NCI-H1092 treated with DMSO at 0.1 percent for 48 hours (cell line): ENCODE measurements at regions not wholly inside any gene's neighbourhood (a gene's known extent, or its start where the extent isn't known, plus 50 kb on each side); places are given as distances from the start of the nearest gene placed in this dataset.
A peak's percentile ranks its signal among the peaks of the same experiment; 100 is the strongest.
"Not testable (repeated sequence)": the region's sequence is repeated elsewhere in the genome, so short reads cannot be mapped to it uniquely, and the experiment has no call there.

Source experiments
- DNase-seq: peaks from one replicate; lab custom pipeline; 2025; lab: John Stamatoyannopoulos, UW

- DNase-seq, result no peak
Measured at GRCh38 chr5:107068782-107069181, 602.0 kb downstream of the EFNA5 start.

GRCh38 chr5:107067395-107067794 lies 603.3 kb downstream of the EFNA5 start:
- no peak for DNase-seq

- DNase-seq, result no peak
Measured at GRCh38 chr5:107063511-107063910, 607.2 kb downstream of the EFNA5 start.

- peak; percentile 94 for DNase-seq
Measured at GRCh38 chr5:107058803-107059202, 611.9 kb downstream of the EFNA5 start.

- no peak for DNase-seq
Measured at GRCh38 chr5:107058235-107058634, 612.5 kb downstream of the EFNA5 start.

GRCh38 chr5:107056278-107056677 lies 614.5 kb downstream of the EFNA5 start:
- DNase-seq, result no peak

GRCh38 chr5:107047048-107047447 lies 623.7 kb downstream of the EFNA5 start:
- no peak for DNase-seq

GRCh38 chr5:107043665-107044064 lies 627.1 kb downstream of the EFNA5 start:
- no peak for DNase-seq

- DNase-seq, result no peak
Measured at GRCh38 chr5:107040907-107041306, 629.8 kb downstream of the EFNA5 start.

GRCh38 chr5:107032629-107033028 lies 638.1 kb downstream of the EFNA5 start:
- no peak for DNase-seq

GRCh38 chr5:107028938-107029337 lies 641.8 kb downstream of the EFNA5 start:
- DNase-seq, result no peak

- no peak for DNase-seq
Measured at GRCh38 chr5:107025712-107026497, 644.8 kb downstream of the EFNA5 start.

GRCh38 chr5:107023732-107024131 lies 647.0 kb downstream of the EFNA5 start:
- no peak for DNase-seq

GRCh38 chr5:107021575-107021974 lies 649.2 kb downstream of the EFNA5 start:
- no peak for DNase-seq

- DNase-seq, result no peak
Measured at GRCh38 chr5:107020626-107021025, 650.1 kb downstream of the EFNA5 start.

GRCh38 chr5:107017616-107018015 lies 653.1 kb downstream of the EFNA5 start:
- no peak for DNase-seq

GRCh38 chr5:107012371-107012770 lies 658.4 kb downstream of the EFNA5 start:
- no peak for DNase-seq

GRCh38 chr5:107011605-107012004 lies 659.1 kb downstream of the EFNA5 start:
- DNase-seq, result no peak

- DNase-seq, result no peak
Measured at GRCh38 chr5:107010060-107010459, 660.7 kb downstream of the EFNA5 start.

- no peak for DNase-seq
Measured at GRCh38 chr5:107005653-107006052, 665.1 kb downstream of the EFNA5 start.

- no peak for DNase-seq
Measured at GRCh38 chr5:107005161-107005560, 665.6 kb downstream of the EFNA5 start.

- no peak for DNase-seq
Measured at GRCh38 chr5:107002115-107002514, 668.6 kb downstream of the EFNA5 start.

GRCh38 chr5:106999506-106999905 lies 671.2 kb downstream of the EFNA5 start:
- DNase-seq, result not testable (repeated sequence)

- no peak for DNase-seq
Measured at GRCh38 chr5:106986006-106986405, 684.7 kb downstream of the EFNA5 start.
